HepG2 (cell line): ENCODE measurements at regions not wholly inside any gene's neighbourhood (a gene's known extent, or its start where the extent isn't known, plus 50 kb on each side); places are given as distances from the start of the nearest gene placed in this dataset.

Source experiments
- HNRNPK ChIP-seq: fragments of 200-400 bp; formaldehyde crosslinking; IDR thresholded peaks from 2 replicates; pipeline ENCODE4 v1.6.1; 2018; ENCODE audit warnings: low read length, low read depth, moderate library complexity, mild to moderate bottlenecking; ENCODE audit not compliant: poor library complexity, severe bottlenecking
- HOXA5 ChIP-seq: sonication (generic); formaldehyde crosslinking; IDR thresholded peaks from 2 replicates; pipeline ENCODE4 v1.4.0; 2020; ENCODE audit warnings: missing genetic modification reagents
- POLR2A ChIP-seq, 2 experiments: IDR thresholded peaks; 2 replicates each; pipeline ENCODE4 v1.6.1; 2011; ENCODE audit warnings: low read depth in 2 of 2, low read length in 2 of 2, mild to moderate bottlenecking in 1 of 2, moderate library complexity in 1 of 2; ENCODE audit not compliant: insufficient read depth in 1 of 2
- POLR2AphosphoS5 ChIP-seq: IDR thresholded peaks from 2 replicates; pipeline ENCODE4 v1.6.1; 2012; ENCODE audit warnings: low read depth, low read length
- TAF1 ChIP-seq: sonication (generic); formaldehyde crosslinking; IDR thresholded peaks from 2 replicates; pipeline ENCODE4 v1.4.0; 2020; ENCODE audit warnings: missing genetic modification reagents
- ZBTB49 ChIP-seq: sonication (generic); formaldehyde crosslinking; IDR thresholded peaks from 2 replicates; pipeline ENCODE4 v1.4.0; 2020; ENCODE audit warnings: missing genetic modification reagents, borderline replicate concordance
- ZZZ3 ChIP-seq: sonication (generic); formaldehyde crosslinking; IDR thresholded peaks from 2 replicates; pipeline ENCODE4 v1.4.0; 2020; ENCODE audit warnings: missing genetic modification reagents, mild to moderate bottlenecking, borderline replicate concordance
- TF ChIP-seq, protein P1 (sequence below): sonication (generic); formaldehyde crosslinking; IDR thresholded peaks from 2 replicates; pipeline ENCODE4 v1.5.0; 2020; ENCODE audit warnings: mild to moderate bottlenecking, missing genetic modification reagents, moderate library complexity
- TF ChIP-seq, protein P2 (sequence below): sonication (generic); formaldehyde crosslinking; conservative IDR thresholded peaks from 2 replicates; pipeline ENCODE4 v1.4.0; 2020; ENCODE audit warnings: missing genetic modification reagents
- TF ChIP-seq, protein P3 (sequence below): IDR thresholded peaks from 2 replicates; pipeline ENCODE4 v1.6.1; 2012; ENCODE audit warnings: inconsistent platforms

DNA sequence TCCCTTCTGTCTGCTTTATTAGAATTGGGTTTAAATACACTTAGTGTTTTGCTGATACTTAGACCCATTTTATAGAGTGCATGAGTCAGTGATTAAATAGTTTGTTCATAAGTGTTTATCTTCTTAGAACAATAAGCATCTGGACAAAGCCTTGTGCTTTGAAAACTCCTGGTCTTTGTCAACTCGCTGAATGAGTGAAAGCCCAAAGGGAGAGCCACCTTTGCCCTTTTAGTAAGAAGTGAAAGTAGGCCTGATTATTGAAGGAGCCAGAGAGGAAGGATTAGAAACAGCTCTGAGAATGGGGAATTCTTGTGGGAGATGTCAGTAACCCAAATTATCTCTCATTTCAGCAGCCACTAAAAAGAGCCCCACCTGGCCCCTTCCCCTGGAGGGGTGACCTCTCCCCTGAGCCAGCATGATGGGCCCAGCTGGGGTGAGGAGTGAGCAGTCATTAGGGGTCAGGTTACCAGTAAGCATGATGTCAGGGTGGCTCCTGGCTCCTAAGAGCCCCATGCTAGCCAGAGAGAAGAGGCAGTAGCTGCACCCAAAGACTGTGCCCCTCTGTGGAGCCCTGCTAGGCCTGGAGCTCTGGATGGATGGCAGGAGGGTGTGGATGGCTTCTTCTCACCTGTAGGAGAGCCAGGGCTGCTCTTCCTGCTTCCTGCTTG, 125.1 kb upstream of the E2F8 start:
- TF ChIP-seq HNRNPK (no peak), HOXA5 (CRISPR knock-in tag) (no peak), POLR2A (IDR thresholded peaks at IDR 0.05; ENCODE audit: insufficient read depth in 1 of 2, low read depth in 2 of 2, low read length in 2 of 2) (no peak), ZZZ3 (CRISPR knock-in tag) (no peak), POLR2AphosphoS5 (no peak), TAF1 (no peak), ZBTB49 (CRISPR knock-in tag) (no peak)
- TF ChIP-seq, protein P1, sequence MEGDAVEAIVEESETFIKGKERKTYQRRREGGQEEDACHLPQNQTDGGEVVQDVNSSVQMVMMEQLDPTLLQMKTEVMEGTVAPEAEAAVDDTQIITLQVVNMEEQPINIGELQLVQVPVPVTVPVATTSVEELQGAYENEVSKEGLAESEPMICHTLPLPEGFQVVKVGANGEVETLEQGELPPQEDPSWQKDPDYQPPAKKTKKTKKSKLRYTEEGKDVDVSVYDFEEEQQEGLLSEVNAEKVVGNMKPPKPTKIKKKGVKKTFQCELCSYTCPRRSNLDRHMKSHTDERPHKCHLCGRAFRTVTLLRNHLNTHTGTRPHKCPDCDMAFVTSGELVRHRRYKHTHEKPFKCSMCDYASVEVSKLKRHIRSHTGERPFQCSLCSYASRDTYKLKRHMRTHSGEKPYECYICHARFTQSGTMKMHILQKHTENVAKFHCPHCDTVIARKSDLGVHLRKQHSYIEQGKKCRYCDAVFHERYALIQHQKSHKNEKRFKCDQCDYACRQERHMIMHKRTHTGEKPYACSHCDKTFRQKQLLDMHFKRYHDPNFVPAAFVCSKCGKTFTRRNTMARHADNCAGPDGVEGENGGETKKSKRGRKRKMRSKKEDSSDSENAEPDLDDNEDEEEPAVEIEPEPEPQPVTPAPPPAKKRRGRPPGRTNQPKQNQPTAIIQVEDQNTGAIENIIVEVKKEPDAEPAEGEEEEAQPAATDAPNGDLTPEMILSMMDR (CRISPR knock-in tag), result no peak
- TF ChIP-seq, protein P2, sequence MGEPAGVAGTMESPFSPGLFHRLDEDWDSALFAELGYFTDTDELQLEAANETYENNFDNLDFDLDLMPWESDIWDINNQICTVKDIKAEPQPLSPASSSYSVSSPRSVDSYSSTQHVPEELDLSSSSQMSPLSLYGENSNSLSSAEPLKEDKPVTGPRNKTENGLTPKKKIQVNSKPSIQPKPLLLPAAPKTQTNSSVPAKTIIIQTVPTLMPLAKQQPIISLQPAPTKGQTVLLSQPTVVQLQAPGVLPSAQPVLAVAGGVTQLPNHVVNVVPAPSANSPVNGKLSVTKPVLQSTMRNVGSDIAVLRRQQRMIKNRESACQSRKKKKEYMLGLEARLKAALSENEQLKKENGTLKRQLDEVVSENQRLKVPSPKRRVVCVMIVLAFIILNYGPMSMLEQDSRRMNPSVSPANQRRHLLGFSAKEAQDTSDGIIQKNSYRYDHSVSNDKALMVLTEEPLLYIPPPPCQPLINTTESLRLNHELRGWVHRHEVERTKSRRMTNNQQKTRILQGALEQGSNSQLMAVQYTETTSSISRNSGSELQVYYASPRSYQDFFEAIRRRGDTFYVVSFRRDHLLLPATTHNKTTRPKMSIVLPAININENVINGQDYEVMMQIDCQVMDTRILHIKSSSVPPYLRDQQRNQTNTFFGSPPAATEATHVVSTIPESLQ (CRISPR knock-in tag), result no peak
- TF ChIP-seq, protein P3, sequence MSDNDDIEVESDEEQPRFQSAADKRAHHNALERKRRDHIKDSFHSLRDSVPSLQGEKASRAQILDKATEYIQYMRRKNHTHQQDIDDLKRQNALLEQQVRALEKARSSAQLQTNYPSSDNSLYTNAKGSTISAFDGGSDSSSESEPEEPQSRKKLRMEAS, result no peak
